GM10266 (cell line): ENCODE measurements at regions not wholly inside any gene's neighbourhood (a gene's known extent, or its start where the extent isn't known, plus 50 kb on each side); places are given as distances from the start of the nearest gene placed in this dataset.

Experiments
- DNase-seq: peaks from one replicate; pipeline ENCODE4 v3.0.0; 2012; ENCODE audit errors: extremely low spot score
- CTCF ChIP-seq: IDR thresholded peaks from 2 replicates; pipeline ENCODE4 v1.5.1; 2012; ENCODE audit warnings: mild to moderate bottlenecking, low read depth; ENCODE audit not compliant: control insufficient read depth, insufficient read depth; ENCODE audit errors: missing control alignments

- TF ChIP-seq CTCF, result no peak
- DNase-seq, result no peak
Observed at GRCh38 chr9:78967596-78968217, 604.1 kb upstream of the TLE4 start.

GRCh38 chr9:78970375-78970774 is 601.4 kb upstream of the TLE4 start:
- no peak for DNase-seq
- TF ChIP-seq CTCF, result no peak

- no peak for DNase-seq
- TF ChIP-seq CTCF, result no peak
Observed at GRCh38 chr9:78971540-78971939, 600.2 kb upstream of the TLE4 start.

GRCh38 chr9:78972303-78972999 is 599.3 kb upstream of the TLE4 start:
- DNase-seq, result no peak
- TF ChIP-seq CTCF, result no peak

- DNase-seq, result no peak
- TF ChIP-seq CTCF, result no peak
Observed at GRCh38 chr9:78973907-78974306, 597.9 kb upstream of the TLE4 start.

- no peak for TF ChIP-seq CTCF
- no peak for DNase-seq
Observed at GRCh38 chr9:78982849-78983248, 588.9 kb upstream of the TLE4 start.

GRCh38 chr9:78985084-78985738 is 586.6 kb upstream of the TLE4 start:
- no peak for DNase-seq
- TF ChIP-seq CTCF, result no peak
